Pancreas (tissue), 10 donors: ENCODE measurements at regions not wholly inside any gene's neighbourhood (a gene's known extent, or its start where the extent isn't known, plus 50 kb on each side); places are given as distances from the start of the nearest gene placed in this dataset.

Experiments used
- ATAC-seq, 4 donors: fragments of 200-7000 bp; cut with Tn5 transposase; one replicate each; pipeline versions ENCODE4 v1.8.0 to v1.9.1; 2020; ENCODE audit warnings: mild to moderate bottlenecking in 4 of 4, moderate library complexity in 4 of 4
- DNase-seq, 6 donors: peaks; one replicate each; pipeline ENCODE4 v3.0.0-alpha.2; 2020
- FAIRE-seq: peaks from 2 replicates; lab custom pipeline; 2012; peaks lifted over from hg19 to GRCh38; lab: Jason Lieb, UNC
- H3K27ac ChIP-seq, 4 donors: fragments of 200-600 bp; sonication (generic); 1 replicate in 3 of 4; 2 replicates in 1 of 4; pipeline versions ENCODE4 v1.5.0 to v1.8.0; 2020
- H3K27me3 ChIP-seq, 4 donors: fragments of 200-600 bp; one replicate each; pipeline ENCODE4 v1.8.0; 2021
- H3K36me3 ChIP-seq, 3 donors: fragments of 200-600 bp; sonication (generic) in 1 of 3; one replicate each; pipeline versions ENCODE4 v1.5.0 to v1.8.0; 2020 to 2021
- H3K4me1 ChIP-seq, 3 donors: fragments of 200-600 bp; one replicate each; pipeline ENCODE4 v1.8.0; 2021
- H3K4me3 ChIP-seq, 4 donors: fragments of 200-600 bp; sonication (generic) in 2 of 4; one replicate each; pipeline versions ENCODE4 v1.5.0 to v1.8.0; 2020 to 2021
- H3K9me3 ChIP-seq, 4 donors: fragments of 200-600 bp; one replicate each; pipeline ENCODE4 v1.8.0; 2021
- CTCF ChIP-seq, 4 donors: fragments of 200-600 bp; sonication (generic) in 3 of 4; IDR thresholded peaks; one replicate each; pipeline versions ENCODE4 v1.5.0 to v1.8.0; 2021; ENCODE audit warnings: antibody characterized with exemption in 4 of 4
- WGBS, 2 donors: extraction: QIAGEN DNeasy Blood & Tissue Kit; methylation state at CpG; one replicate each; pipeline ENCODE4 v1.1.7; 2013; 5-methylcytosine and 5-hydroxymethylcytosine counted together
- intact Hi-C, 3 donors: fragments of 100-400 bp; cut with DNase I; formaldehyde crosslinking; loops; one replicate each; pipeline versions ENCODE4 v1.11.1 to v1.14.2; 2022
- donor health status: healthy with polysubstance abuse.
- donor health status: DM: no; HTN: no; CAD: no; lungs with moderate emphysema.
- donor health status: DM: no; HTN: no; CAD: no.
- donor health status: control.
- donor health status: control.
- donor health status: Bipolar disorder and iron deficiency.
- donor health status: DM: yes; HTN: yes; CAD: no.
- donor health status: DM: no; HTN: no; CAD: no.
- donor health status: DM: no; HTN: no; CAD: no.
- donor health status: DM: yes; HTN: yes; CAD: no.

GRCh38 chr6:62716719-62717118 lies 430.7 kb upstream of the KHDRBS2 start:
- 62 to 88% methylated on average over 3 of the region's 3 CpGs for WGBS, 2 donors

GRCh38 chr6:62714112-62714511 lies 428.1 kb upstream of the KHDRBS2 start:
- no peak for ATAC-seq
- no peak for FAIRE-seq
- TF ChIP-seq CTCF (IDR thresholded peaks at IDR 0.05), result no peak
- Histone ChIP-seq H3K27me3 (no peaks in the 10 kb centered on the region), H3K4me3 (no peak overlapping the region), H3K36me3 (no peaks in the 10 kb centered on the region), H3K9me3 (no peaks in the 10 kb centered on the region), H3K4me1 (no peaks in the 10 kb centered on the region), H3K27ac (no peak overlapping the region)
- DNase-seq, result no peak
- intact Hi-C loops, result no loop called here

More at GRCh38 chr6:62716719-62717118, 430.7 kb upstream of the KHDRBS2 start:
- Histone ChIP-seq H3K4me3 (no peak overlapping the region), H3K4me1 (no peaks in the 10 kb centered on the region), H3K36me3 (no peaks in the 10 kb centered on the region), H3K27me3 (no peaks in the 10 kb centered on the region), H3K9me3 (no peaks in the 10 kb centered on the region), H3K27ac (no peak overlapping the region)
- FAIRE-seq, result no peak
- DNase-seq, result no peak
- no peak for ATAC-seq
- no peak for TF ChIP-seq CTCF (IDR thresholded peaks at IDR 0.05)
- intact Hi-C loops, result no loop called here

GRCh38 chr6:62711750-62712149 lies 425.7 kb upstream of the KHDRBS2 start:
- intact Hi-C loops, result no loop called here
- DNase-seq, result no peak
- H3K9me3 ChIP-seq, result no peaks in the 10 kb centered on the region
- no peaks in the 10 kb centered on the region for H3K27me3 ChIP-seq
- TF ChIP-seq CTCF (IDR thresholded peaks at IDR 0.05), result no peak
- H3K4me3 ChIP-seq, result no peak overlapping the region
- FAIRE-seq, result no peak
- H3K36me3 ChIP-seq, result no peaks in the 10 kb centered on the region
- no peaks in the 10 kb centered on the region for H3K4me1 ChIP-seq
- WGBS, 2 donors, result 90 to 95% methylated on average over 1 of the region's 1 CpG
- ATAC-seq, result no peak
- no peak overlapping the region for H3K27ac ChIP-seq

- 86% methylated on average over 1 of the region's 1 CpG for WGBS, 2 donors
- Histone ChIP-seq H3K4me3 (no peak overlapping the region), H3K27me3 (no peaks in the 10 kb centered on the region), H3K4me1 (no peaks in the 10 kb centered on the region), H3K36me3 (no peaks in the 10 kb centered on the region), H3K9me3 (no peaks in the 10 kb centered on the region), H3K27ac (no peak overlapping the region)
- no peak for TF ChIP-seq CTCF (IDR thresholded peaks at IDR 0.05)
- FAIRE-seq (no peak), DNase-seq (no peak), ATAC-seq (no peak)
- intact Hi-C loops, result no loop called here
Measured at GRCh38 chr6:62707914-62708313, 421.9 kb upstream of the KHDRBS2 start.

- ATAC-seq (no peak), DNase-seq (no peak), FAIRE-seq (no peak)
- no peaks in the 10 kb centered on the region for H3K36me3 ChIP-seq
- TF ChIP-seq CTCF (IDR thresholded peaks at IDR 0.05), result no peak
- H3K27ac ChIP-seq, result no peak overlapping the region
- H3K27me3 ChIP-seq, result no peaks in the 10 kb centered on the region
- H3K4me1 ChIP-seq, result no peaks in the 10 kb centered on the region
- no peak overlapping the region for H3K4me3 ChIP-seq
- H3K9me3 ChIP-seq, result no peaks in the 10 kb centered on the region
- WGBS, 2 donors, result 71 to 74% methylated on average over 1 of the region's 1 CpG
- intact Hi-C loops, result no loop called here
Measured at GRCh38 chr6:62707156-62707555, 421.1 kb upstream of the KHDRBS2 start.
